GM18498 (cell line): ENCODE measurements at regions not wholly inside any gene's neighbourhood (a gene's known extent, or its start where the extent isn't known, plus 50 kb on each side); places are given as distances from the start of the nearest gene placed in this dataset.
"Not testable (repeated sequence)": the region's sequence is repeated elsewhere in the genome, so short reads cannot be mapped to it uniquely, and the experiment has no call there.

Source experiments
- ATAC-seq: cut with Tn5 transposase; IDR thresholded peaks from one replicate; pipeline ENCODE4 v1.9.1; 2021; ENCODE audit warnings: mild to moderate bottlenecking, moderate library complexity; ENCODE audit not compliant: unreplicated experiment

DNA sequence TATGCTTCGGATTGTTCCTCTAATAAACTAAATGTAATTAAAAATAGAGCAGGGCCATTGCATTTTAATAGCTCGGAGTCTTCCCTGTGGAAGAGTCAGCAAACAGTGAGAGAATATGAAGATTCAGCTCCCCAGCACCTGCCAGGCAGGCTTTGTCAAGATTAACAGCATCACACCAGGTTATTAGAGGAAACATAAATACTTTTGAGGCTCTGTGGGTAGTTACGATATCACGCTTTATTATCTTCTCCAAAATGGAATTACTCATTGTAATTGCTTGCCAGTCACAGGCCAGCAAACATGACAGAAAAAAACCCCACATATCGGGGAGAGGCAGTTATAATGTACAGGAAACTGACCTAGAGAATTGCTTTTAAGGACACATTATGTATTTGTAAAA is 303.9 kb downstream of the CPS1 start:
- no peak for ATAC-seq

DNA sequence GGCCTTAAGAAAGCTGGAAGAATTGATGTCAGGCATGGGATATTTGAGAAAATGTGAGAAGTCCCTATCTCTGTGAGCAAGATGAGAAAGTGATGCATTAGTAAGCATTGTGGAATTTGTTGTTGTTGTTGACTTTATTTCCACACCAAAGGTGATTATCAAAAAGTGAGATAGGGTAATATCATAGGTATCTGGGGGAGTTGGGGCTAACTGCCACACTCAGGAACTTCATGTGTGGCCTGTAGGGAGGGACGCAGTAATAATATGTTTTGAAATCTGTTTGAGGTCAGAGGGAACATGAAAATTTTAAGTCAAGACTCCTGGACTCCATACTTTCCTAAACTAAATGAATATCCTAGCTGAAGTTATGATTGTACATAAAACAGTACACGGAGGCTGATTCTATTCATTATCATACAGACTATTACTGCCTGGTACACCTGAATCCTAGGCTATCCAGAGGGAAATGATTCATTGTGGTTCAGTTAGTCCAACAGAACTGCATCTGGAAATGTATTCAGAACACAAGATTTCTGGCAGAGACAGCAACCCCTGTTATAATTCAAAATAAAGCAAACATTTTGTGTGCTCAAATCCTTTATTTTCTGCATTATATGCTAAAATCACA is 304.8 kb downstream of the CPS1 start:
- ATAC-seq = no peak

DNA sequence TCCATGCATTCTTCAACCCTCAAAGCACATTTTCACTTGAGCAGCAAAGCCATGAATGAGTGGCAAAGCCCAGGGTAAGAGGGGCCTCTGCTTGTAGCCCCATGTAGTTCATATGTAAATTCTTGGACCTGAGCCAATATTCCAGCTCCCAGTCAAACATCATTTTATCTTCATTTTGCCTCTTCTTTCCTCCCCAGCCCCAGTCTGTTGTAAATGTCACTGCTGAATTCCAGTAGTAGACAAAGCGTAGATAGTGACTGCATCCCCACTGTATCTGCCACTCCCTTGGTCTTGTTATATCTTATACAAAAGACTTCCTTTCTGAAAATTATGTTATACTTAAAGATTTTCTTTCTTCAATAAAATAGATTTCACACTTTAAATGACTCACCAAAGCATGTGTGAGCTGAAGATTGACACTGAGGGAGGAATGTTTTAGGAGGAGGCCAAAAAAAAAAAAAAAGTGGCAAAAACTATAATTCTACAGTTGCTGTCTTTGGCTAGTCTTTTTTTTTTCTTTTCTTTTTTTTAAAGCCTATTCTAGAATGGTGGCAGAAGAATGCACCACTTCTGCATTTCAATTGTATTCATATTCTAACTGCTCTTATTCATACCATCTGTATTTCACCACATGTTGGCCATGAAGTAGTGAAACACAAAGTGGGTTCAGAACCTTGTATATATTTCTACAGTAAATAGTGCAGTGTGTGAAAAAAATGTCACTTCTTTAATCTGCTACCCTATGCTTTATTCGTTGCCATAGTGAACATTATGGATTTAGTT is 306.1 kb downstream of the CPS1 start:
- no peak for ATAC-seq

DNA sequence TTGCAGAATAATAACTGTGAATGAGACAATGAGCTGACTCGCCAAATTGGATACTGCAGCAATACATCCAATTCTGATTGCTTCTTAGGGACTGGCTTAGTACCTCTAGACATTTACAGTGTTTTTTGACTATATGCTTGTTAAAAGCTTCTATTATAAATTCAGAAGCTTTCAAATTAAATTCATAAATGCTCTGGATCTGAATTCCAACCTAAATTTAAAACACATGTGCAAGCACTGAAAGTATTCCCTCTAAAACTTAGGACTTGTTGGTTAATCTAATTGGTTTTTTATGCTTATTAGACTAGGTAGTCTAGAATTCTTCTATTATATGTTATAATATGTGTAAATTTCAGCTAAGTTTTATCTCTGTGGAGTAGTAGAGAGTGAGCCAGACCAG is 306.9 kb downstream of the CPS1 start:
- ATAC-seq = no peak

DNA sequence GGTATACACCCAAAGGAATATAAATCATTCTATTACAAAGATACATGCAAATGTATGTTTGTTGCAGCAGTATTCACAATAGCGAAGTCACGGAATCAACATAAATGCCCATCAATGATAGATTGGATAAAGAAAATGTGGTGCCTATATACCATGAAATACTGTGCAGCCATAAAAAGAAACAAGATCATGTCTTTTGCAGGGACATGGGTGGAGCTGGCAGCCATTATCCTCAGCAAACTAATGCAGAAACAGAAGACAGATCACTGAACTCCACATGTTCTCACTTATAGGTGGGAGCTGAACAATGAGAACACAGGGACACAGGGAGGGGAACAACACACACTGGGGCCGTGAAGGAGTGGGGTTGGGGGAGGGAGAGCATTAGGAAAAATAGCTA is 315.2 kb downstream of the CPS1 start:
- not testable (repeated sequence) for ATAC-seq

DNA sequence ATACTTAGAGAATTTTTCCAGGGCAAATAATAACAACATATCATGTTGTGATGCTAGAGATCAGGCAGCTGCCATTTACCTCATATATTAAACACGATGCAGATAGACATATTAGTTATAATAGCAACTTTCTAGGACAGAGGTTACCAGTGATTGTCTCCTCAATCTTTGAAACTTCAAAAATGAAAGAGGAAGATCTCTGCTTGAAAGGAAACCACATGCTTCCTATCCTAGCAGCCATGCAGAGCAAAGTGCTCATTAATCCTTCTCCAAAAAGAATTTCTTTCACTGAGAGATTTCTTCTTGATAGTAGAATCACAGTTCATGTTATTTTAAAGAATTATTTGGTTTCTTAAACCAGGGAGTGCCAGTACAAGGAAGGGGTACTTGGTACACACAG is 317.2 kb downstream of the CPS1 start:
- ATAC-seq = no peak

DNA sequence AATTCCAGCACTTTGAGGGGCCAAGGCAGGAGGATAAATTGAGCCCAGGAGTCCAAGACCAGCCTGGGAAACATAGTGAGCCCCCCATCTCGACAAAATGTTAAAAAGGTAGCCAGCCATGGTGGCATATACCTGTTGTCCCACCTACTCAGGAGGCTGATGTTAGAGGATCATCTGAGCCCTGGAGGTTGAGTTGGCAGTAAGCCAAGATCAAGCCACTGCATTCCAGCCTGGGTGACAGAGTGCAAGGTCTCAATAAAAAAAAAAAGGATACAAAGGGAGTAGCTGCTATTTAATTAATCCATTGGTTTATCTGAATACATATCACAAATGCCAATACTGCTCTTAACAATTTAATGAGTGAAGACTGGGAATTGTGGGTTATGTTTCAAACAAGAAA is 327.8 kb downstream of the CPS1 start:
- ATAC-seq = no peak

DNA sequence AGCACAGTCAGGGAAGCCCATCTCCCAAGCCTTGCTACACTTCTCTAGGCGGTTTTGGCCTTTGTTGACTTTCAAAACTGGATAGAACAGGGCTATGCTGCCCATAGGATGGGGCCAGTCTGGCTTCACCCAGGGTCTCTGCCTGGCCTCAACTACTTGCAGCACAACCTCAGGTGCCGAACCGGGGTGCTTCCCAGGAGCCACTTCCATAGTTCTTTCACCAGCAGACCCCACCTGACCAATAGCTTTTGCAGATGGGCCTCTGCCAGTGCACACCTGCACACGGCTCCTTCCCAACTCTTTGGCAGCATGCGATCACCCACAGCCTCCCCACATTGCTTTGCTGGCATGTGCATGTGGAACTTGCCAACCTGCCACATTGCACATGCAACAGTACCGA is 331.6 kb downstream of the CPS1 start:
- no peak for ATAC-seq

DNA sequence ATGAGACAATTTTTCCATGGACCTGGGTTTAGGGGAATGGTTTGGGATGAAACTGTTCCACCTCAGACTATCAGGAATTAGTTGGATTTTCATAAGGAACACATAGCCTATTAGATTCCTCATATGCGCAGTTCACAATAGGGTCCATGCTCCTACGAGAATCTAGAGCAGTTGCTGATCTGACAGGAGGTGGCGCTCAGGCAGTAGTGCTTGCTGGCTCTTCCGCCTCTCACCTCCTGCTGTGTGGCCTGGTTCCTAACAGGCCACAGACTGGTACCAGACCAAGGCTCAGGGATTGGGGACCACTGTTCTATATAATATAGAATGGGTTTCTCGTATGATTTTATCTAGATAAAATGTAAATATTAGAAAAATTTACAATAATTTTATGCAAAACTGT is 338.7 kb downstream of the CPS1 start:
- ATAC-seq = no peak

DNA sequence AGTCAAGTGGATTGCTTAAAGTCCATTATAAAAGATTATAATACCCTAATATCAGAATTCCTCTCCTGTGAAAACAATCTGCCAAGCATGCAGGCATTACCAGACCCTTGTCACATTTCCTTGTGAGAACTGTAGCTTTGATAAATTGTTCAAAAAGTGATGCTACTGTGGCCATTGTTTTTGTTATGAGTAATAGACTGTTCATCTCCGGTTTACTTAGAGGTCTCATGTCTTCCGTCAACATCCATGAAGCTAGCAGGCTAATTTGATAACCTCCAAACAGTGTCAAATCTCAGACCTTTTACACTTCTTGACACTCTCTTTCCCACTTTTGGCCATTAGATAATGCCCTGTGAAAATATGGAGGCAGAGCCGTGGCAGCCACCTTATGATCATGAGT is 342.7 kb downstream of the CPS1 start:
- no peak for ATAC-seq

DNA sequence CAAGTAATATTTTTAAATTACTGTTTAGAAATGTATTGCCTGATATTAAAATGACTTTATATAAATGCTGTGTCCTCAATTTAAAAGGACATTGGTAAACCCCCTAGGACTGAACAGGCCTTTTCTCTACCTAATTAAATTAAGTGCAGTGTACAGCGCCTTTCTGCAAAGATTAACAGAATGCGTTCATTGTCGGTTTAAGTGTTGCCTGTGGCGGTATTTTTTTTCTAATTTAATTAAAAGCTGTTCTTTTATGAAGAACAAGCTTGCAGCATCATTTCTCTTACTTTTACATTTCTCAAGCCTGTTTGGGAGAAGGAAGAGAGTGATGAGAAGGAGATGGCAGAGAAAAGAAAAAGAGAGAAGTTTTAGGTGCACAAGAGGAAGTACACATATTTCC is 344.9 kb downstream of the CPS1 start:
- no peak for ATAC-seq

DNA sequence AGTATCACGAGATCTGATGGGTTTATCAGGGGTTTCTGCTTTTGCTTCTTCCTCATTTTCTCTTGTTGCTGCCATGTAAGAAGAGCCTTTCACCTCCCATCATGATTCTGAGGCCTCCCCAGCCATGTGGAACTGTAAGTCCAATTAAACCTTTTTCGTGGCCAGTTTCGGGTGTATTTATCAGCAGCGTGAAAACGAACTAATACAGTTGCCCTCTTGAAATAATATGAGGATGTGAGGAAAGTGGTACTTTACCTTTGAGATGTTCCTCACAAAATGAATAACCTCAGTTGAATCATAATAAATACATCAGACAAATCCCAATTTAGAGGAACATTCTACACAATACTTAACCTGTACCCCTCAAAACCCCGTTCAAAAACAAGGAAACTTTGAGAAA is 356.4 kb downstream of the CPS1 start:
- no peak for ATAC-seq

DNA sequence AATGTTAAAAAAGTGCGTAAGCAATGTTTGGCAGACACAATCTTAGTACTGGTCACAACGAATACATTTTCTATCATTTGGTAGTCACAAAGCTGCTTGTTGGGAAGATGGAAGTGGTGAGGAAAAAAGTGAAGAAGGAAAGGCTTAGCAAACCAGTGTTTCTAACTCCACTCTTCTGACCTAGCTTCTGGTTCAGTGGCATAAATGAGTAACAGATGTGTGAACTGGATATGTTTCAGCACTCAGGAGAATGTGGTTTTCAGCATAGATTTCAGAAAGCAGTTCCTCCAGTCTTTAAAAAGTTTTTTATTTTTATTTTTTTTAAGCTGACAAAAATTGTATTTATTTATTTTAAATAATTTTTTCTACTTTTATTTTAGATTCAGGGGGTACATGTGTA is 357.1 kb downstream of the CPS1 start:
- ATAC-seq = no peak

DNA sequence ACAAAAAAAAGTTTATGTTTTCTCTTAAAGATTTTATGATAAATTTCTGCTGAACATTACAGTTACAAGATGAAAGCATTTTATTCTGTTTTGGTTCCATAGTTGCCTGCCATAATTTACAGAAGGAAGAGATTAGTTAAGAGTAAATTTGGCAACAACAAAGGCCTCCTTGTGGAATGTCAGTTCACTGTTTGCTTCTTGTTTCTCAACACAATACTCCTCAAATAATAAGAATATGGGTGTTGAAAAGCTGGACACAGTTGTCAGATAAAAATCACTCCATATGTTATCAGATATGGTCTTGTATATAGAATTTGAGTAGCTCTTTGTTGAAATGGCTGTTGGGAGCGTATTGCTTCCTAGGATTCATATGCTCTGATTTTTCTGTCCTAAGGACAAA is 359.5 kb downstream of the CPS1 start:
- no peak for ATAC-seq

DNA sequence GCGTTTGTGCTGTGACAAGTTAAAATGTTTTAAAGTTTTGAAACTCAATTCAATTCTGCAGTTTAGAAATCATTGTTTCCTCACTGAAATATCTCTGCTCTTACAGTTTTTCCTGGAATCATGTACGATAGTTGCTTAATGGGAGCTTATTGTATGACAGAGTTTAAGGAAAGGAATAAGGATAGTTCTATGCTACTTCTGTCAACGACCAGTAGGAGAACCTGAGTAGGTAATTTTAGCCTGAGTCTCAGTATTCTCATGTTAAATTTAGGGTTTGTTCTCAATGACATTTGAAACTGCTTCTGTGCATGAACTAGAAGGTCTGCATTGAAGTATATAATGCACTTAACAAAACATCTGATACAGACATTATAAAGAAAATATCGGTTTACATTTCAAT is 361.1 kb downstream of the CPS1 start:
- ATAC-seq = no peak

DNA sequence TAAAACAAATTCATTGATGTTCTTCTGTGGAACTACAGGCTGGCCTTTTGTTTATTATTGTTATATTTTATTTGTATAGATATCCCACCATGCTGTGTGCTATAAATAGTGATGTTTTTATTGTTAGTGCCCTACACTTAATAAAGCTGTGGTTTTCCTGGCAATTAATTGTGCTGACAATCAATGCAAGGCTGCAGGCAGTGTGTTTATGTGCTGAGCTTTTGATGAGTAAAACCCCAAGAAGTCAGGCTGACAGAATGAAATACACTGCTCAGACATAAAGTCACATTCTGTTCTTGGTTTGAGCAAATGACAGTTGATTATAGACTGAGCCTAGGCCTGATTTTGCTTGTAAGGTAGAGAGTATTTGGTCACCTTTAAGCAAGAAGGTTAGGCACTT is 362.7 kb downstream of the CPS1 start:
- ATAC-seq = no peak

DNA sequence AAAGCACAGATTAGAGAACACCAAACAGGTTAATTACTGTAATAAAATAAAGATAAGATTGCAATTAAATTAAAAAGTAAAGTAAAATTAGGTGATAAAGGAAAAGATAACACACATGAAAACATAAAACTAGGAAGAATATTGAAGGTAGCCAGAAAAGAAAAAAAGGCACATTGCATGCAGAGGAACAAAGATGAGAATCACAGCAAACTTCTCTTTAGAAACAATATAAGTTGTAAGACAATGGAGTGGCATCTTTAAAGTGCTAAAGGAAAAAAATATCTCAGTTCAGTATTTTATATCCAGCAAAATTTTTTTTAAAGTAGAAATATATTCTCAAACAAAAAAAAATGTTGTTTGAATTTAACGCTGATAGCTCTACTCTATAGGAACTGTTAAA is 366.0 kb downstream of the CPS1 start:
- ATAC-seq = no peak

DNA sequence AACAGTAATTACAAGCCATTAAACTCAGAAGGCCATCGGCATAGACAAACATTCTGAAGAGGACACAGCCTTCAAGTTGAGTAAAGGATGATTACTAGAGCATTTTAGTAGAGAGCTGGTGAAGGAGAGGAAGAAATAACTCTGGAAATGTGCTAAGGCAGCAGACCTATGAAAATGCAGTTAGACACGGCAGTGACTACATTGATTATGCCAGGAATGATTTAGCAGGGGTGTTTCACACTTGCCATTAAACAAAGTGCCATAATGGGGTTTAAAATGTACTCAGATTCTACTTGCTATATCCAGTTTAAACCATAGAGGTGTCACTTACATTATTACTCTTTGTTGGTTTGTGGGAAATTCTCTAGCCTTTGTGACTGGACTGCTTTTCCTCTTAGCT is 372.3 kb downstream of the CPS1 start:
- ATAC-seq = no peak

DNA sequence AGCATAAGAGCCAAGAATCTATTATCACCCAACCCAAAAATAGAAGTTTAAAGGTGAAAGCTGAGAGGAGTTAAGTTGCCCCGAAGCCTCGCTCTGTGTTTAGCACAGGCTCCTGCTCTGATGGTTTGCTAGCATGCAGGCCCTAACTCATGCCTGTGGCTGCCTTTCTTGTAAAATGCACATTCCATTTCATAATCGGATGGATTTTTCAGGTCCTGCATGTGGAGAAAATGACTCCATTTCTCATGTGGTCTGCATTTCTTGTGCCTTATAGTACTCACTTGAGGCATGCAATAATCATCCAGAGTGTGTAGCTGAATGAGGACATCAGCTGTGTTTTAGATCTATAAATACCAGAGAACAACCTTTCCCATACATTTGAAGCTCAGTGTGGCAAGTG is 381.8 kb downstream of the CPS1 start:
- ATAC-seq = no peak

DNA sequence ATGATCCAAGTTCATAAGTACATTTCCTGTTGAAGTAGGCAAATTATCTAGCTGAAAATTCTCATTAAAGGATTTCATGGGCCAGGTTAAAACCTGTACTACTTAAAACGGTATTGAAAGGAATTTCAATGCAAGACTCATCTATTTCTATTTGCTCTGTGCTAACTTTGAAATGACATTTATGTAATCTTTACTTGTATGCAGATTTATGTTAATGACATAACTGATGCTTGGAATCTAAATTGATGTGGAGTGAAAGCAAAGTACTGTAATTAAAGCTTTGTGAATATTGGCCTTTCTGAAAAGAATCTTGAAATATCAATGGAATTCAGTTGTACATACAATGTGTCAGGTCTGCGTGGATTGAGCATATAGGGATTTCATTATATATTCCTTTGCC is 390.0 kb downstream of the CPS1 start:
- ATAC-seq = no peak

DNA sequence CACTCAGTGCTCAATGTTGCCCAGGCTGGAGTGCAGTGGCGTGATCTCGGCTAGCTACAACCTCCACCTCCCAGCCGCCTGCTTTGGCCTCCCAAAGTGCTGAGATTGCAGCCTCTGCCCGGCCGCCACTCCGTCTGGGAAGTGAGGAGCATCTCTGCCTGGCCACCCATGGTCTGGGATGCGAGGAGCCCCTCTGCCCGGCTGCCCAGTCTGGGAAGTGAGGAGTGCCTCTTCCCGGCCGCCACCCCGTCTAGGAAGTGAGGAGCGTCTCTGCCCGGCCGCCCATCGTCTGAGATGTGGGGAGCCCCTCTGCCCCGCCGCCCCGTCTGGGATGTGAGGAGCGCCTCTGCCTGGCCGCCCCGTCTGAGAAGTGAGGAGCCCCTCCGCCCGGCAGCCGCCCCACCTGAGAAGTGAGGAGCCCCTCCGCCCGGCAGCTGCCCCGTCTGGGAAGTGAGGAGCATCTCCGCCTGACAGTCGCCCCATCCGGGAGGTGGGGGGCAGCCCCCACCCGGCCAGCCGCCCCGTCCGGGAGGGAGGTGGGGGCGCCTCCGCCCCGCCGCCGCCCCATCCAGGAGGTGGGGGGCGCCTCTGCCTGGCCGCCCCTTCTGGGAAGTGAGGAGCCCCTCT is 394.1 kb downstream of the CPS1 start:
- ATAC-seq = not testable (repeated sequence)

DNA sequence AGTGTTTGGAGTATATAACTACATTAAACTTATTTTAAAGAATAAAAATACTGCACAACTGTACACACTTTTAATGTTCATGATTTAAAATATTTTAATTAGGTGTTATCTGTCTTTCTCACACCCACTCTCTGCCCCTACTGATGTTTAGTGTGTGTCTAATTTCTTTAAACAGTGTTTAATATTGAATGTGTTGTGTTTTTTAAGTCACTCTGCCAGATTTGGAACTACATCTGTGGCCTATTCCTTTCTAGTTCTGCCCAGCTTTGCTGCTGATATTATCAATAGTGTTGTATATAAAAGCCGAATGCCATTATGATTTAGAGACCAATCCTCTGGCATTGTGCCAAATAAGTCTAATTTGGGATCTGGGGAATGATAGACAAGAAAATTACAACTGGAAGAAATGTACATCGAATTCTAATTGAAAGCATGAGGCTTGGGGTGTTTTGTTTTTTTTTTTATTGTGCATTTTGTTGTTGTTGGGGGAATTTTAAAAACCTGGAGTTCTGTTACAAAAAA is 398.0 kb downstream of the CPS1 start:
- no peak for ATAC-seq
